CD4-positive, alpha-beta T cell treated with Interleukin-1 beta for 1 hour (primary cell): ENCODE measurements at regions not wholly inside any gene's neighbourhood (a gene's known extent, or its start where the extent isn't known, plus 50 kb on each side); places are given as distances from the start of the nearest gene placed in this dataset.
"Not testable (repeated sequence)": the region's sequence is repeated elsewhere in the genome, so short reads cannot be mapped to it uniquely, and the experiment has no call there.

Source experiments
- DNase-seq, 2 donors: peaks; one replicate each; pipeline ENCODE4 v3.0.0-alpha.2; 2020 to 2022

- no peak for DNase-seq
Measured at GRCh38 chr12:46884362-46884761, 58.6 kb upstream of the SLC38A4 start.

GRCh38 chr12:46886541-46887041 is 60.8 kb upstream of the SLC38A4 start:
- DNase-seq = no peak

- DNase-seq = no peak
Measured at GRCh38 chr12:46887870-46888269, 62.1 kb upstream of the SLC38A4 start.

GRCh38 chr12:46888568-46888967 is 62.8 kb upstream of the SLC38A4 start:
- no peak for DNase-seq

- DNase-seq = no peak
Measured at GRCh38 chr12:46891306-46891705, 65.5 kb upstream of the SLC38A4 start.

GRCh38 chr12:46892034-46892705 is 66.4 kb upstream of the SLC38A4 start:
- no peak for DNase-seq

- no peak for DNase-seq
Measured at GRCh38 chr12:46892887-46893286, 67.1 kb upstream of the SLC38A4 start.

- no peak for DNase-seq
Measured at GRCh38 chr12:46893434-46893833, 67.6 kb upstream of the SLC38A4 start.

GRCh38 chr12:46895726-46896125 is 69.9 kb upstream of the SLC38A4 start:
- DNase-seq = no peak

- DNase-seq = no peak
Measured at GRCh38 chr12:46896680-46897079, 70.9 kb upstream of the SLC38A4 start.

GRCh38 chr12:46898152-46898931 is 72.5 kb upstream of the SLC38A4 start:
- DNase-seq = no peak

GRCh38 chr12:46898989-46899388 is 73.2 kb upstream of the SLC38A4 start:
- DNase-seq = no peak

GRCh38 chr12:46900734-46901463 is 75.1 kb upstream of the SLC38A4 start:
- DNase-seq = no peak

GRCh38 chr12:46901464-46902205 is 75.8 kb upstream of the SLC38A4 start:
- DNase-seq = no peak

GRCh38 chr12:46903058-46903457 is 77.3 kb upstream of the SLC38A4 start:
- DNase-seq = no peak

- DNase-seq = no peak
Measured at GRCh38 chr12:46904406-46905238, 78.8 kb upstream of the SLC38A4 start.

GRCh38 chr12:46905239-46905627 is 79.4 kb upstream of the SLC38A4 start:
- DNase-seq = not testable (repeated sequence)

- no peak for DNase-seq
Measured at GRCh38 chr12:46907791-46908190, 82.0 kb upstream of the SLC38A4 start.

GRCh38 chr12:46908236-46908935 is 82.6 kb upstream of the SLC38A4 start:
- no peak for DNase-seq

GRCh38 chr12:46908936-46909635 is 83.3 kb upstream of the SLC38A4 start:
- DNase-seq = no peak

GRCh38 chr12:46910830-46911229 is 85.0 kb upstream of the SLC38A4 start:
- no peak for DNase-seq
